HG03097 (cell line): ENCODE measurements at regions not wholly inside any gene's neighbourhood (a gene's known extent, or its start where the extent isn't known, plus 50 kb on each side); places are given as distances from the start of the nearest gene placed in this dataset.
"Not testable (repeated sequence)": the region's sequence is repeated elsewhere in the genome, so short reads cannot be mapped to it uniquely, and the experiment has no call there.

Experiments used
- ATAC-seq: cut with Tn5 transposase; IDR thresholded peaks from one replicate; pipeline ENCODE4 v1.9.1; 2021; ENCODE audit not compliant: unreplicated experiment, low FRiP score

DNA sequence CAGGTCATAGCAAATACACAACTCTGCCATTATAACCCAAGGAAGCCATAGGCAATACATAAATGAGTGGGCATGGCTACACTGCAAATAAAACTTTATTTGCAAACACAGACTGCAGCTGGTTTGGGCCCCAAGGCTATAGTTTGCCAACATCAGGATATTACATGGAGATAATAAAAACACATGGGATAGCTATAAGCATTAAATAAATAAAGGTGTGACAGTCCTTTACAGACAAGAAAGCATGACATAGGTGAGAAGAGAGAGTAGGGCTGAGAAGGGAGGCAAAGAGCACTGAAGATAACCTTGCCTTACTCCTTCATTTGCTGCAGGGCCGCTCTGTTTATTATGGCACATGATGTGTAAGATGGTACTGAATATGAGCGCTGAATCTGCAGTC lies 135.1 kb upstream of the GHITM start:
- no peak for ATAC-seq

- ATAC-seq, result no peak
Observed at GRCh38 chr10:84005403-84005802, 133.9 kb upstream of the GHITM start.

DNA sequence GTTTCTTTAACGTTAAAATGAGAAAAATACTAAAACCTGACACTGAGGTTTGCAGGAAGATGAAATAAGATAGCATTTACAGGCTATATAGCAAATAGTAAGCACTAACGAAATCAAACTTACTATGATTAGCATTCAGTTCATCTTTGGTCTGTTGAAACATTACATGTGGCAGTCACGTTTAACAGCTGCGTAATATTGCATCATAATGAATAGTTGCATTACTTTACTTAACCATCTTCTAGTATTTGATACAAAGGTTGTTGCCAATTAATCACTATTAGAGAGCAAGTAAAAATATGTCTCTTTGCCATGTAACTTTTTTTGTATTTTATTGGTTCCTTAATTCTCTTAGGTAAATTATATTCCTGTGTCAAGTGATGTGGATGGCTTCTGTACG lies 131.8 kb upstream of the GHITM start:
- ATAC-seq, result no peak

DNA sequence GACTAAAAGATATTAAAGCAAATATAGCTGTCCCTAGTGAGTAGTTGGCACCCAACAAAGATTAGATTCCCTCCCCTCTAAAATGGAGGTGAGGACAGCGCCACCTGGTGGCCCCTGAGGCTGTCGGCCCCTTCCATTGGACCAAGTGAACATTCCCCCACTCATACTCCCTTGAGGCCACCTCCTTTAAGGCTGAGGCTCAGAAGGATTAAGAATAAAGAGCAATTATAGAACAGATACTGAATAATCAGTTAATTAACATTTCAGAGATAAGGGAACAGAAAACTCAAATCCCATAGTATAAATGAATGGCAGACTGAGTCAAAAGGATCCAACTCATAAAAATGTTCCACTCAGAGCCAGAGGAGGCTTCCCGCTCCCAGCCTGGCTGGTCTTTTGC lies 130.4 kb upstream of the GHITM start:
- ATAC-seq, result no peak

GRCh38 chr10:84012431-84012830 lies 126.9 kb upstream of the GHITM start:
- no peak for ATAC-seq

DNA sequence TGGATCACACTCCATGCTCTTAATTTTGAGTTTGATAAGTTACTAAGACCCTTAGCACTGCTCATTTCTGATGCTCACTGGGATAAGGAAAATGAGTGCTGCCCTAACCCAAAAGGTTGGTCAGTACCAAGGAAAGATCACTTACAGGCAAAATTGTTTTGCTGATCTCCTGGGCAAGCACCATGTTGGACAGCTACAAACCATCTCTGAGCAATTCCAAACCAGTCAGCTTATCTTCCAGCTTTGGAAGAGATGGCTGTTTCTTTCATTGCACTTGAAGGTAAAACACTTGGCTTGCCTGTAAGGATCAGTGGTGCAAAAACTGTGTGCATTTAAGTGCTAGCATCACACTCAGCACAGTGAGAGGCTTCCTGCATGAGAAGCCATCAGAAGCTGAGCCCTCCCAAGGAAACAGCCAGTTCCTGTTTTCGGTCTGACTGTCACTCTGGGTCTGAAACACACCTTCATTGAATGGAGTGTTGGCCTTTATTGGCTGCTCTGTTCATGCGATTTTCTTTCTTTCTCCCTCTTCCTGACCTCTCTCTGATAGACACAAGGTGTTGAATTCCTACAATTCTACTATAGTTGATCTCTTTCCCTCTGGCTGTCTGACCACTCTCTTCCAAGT lies 126.4 kb upstream of the GHITM start:
- peak; percentile 97 for ATAC-seq

- ATAC-seq, result no peak
Observed at GRCh38 chr10:84015877-84016595, 123.3 kb upstream of the GHITM start.

DNA sequence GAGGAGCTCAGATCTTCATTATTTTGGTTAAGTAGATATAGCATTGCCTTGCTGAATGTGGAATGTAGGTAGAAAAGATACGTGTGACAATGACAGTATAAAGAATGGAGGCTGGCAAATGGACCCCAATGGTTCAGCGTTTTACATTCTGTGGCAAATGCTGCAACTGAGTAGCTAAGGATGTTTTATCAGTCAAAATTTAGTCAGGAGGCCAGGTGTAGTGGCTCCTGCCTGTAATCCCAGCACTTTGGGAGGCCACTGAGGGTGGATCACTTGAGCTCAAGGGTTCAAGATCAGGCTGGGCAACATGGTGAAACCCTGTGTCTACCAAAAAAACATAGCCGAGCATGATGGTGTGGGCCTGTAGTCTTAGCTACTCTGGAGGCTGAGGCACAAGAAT lies 120.5 kb upstream of the GHITM start:
- no peak for ATAC-seq

GRCh38 chr10:84019854-84020458 lies 119.4 kb upstream of the GHITM start:
- not testable (repeated sequence) for ATAC-seq

DNA sequence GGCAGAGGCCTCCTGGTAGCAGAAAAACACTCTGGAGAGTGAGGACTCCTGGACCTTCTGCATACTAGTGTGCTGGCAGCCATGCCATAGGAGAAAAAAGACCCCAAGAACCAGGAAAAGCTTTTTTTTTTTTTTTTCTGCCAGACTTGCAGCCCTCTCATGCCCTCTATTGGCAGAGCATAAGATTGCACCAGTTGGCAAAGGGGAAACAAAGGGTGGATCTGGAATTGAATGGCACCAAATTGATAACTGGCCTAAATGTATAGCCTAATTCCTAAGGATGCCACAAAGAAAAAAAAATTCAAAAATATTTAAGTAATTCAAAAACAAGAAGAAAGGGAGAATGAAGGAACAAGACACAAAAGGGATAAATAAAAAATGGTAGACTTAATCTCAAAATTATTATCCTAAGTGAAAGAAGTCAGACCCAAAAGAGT lies 112.5 kb upstream of the GHITM start:
- ATAC-seq, result no peak

DNA sequence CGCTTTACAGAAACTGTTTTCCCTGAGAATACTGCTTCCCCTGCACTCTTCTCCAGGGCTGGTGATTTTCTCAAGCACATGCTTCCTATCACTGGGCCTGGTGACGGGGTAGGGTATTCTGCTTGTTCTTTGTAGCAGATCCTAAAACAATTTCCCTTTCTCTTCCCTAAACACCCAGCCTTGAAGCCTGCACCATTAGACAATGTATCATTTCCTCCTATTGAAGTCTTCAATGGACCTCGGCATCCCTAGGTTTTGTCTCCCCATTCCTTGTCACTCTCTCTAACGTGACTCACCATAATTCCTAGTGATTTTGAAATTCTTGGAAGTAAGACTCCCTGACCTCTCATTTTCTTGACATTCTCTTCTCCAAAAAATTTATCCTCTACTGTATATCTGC lies 109.5 kb upstream of the GHITM start:
- no peak for ATAC-seq

DNA sequence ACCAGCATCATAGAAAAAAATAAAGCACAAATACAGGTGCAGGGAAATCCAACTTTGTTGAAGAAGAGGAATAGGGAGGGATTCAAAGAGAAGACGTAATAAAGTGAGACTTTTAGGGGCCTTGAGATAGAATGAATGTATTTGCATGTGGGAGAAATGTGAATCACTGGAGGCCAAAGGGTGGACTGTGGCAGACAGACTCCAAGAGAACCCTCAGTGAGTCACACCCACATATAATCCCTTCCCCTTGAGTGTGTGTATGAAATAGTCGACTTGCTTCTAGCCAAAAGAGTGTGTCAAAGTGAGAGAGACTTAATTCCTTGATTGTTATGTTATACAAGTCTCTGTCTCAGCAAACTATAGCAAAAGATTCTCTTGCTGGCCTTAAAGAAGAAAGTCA lies 101.3 kb upstream of the GHITM start:
- ATAC-seq, result no peak

DNA sequence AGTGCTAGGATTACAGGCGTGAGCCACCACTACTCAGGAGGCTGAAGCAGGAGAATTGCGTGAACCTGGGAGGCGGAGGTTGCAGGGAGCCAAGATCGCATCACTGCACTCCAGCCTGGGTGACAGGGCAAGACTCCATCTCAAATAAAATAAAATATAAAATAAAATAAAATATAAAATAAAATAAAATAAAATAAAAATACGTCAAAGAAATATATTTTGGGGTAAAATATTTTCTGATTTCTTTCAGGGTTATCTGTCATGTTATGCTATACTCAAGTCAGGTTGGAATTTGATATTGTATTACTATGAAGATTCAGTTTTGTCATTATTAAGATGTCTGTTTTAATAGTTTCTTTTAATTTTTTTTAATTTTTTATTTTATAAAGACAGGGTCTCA lies 99.4 kb upstream of the GHITM start:
- no peak for ATAC-seq

DNA sequence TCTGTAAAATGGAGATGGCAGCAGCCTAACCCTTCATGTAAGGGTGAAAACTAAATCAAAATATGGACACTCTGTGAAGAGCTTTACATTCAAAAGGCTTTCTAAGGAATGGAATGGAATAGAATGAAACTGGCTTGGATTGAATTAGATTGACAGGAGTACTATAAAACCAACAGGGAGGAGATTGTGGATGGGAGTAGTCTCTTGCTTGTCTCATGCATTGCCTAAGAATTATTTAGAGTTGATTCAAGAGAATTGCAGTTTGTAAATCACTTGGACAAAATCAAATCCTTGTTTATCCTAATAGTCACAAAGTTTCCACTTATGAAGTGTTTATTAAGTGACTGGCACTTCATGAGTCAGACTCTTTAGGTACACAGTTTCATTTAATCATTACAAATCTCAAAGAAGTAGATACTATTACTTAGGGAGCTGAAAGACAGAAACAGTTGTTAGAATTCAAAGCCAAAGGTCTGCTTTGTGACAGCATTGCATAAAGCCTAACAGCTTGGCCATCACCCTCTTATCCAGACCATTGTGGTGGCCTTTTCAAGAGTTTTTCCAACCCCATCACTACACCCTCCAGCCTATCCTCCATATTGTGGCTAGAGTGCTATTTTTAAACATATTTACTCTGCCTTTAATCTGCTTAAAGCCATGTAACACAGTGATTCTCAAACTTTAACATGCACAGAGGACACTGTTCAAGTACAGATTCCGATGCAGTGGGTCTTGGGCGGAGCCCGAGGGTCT lies 91.9 kb upstream of the GHITM start:
- ATAC-seq, result no peak

DNA sequence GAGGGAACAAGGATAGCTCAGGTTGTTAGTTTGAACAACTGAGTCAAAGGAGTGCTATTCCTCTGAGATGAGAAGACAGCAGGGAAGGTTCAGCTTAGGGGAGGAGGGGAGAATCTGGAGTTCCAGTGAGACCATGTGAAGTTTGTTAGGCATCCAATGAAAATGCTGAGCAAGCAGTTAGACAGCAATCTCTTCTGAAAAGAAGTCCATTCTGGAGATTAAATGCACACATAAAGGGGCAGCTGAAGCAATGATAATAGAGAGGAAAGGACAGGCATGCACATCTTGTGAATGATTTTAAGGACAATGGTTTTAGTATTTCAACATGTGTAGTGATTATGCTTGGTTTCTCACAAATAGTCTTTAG lies 89.7 kb upstream of the GHITM start:
- no peak for ATAC-seq

DNA sequence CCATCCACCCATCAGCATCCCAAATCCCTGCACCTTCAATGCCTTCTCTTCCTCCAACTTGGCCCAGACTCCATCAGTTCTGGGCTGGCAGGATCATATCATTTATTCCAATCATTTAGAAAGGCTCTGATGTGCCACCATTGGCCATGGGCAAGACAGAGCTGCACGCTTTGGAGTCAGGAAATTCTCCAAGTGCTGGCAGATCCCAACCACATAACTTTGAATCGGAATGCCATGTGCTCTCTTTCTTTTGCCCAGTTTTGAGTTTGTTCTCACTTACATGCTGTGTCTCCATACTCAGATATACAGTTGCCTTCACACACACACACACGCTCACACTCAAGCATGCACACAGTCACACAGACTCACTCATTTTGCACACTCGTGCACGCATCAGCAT lies 85.7 kb upstream of the GHITM start:
- ATAC-seq, result no peak

GRCh38 chr10:84054743-84055142 lies 84.6 kb upstream of the GHITM start:
- no peak for ATAC-seq

GRCh38 chr10:84059526-84059925 lies 79.8 kb upstream of the GHITM start:
- no peak for ATAC-seq

- no peak for ATAC-seq
Observed at GRCh38 chr10:84063440-84063839, 75.9 kb upstream of the GHITM start.

GRCh38 chr10:84065804-84066601 lies 73.3 kb upstream of the GHITM start:
- ATAC-seq, result no peak

DNA sequence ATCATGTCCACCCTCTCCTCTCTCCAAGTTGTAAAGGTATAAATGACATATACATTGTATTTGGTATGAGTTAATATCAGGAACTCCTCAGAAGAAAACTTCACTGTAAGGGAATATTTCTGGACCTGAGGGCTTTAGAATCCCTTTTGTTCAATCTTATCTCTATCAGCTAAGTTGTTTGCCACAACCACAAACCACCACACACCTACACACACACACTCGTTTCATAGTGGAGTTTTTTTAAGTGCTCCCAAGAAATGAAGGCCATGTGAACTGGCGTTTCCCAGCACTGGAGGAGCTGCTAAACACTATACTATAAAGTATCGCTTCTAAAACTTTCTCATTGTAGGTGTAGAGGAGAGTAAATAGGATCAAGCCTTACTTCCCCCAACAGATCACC lies 64.8 kb upstream of the GHITM start:
- ATAC-seq, result no peak
